ENCODE measurements at regions not wholly inside any gene's neighbourhood (a gene's known extent, or its start where the extent isn't known, plus 50 kb on each side); places are given as distances from the start of the nearest gene placed in this dataset.

GRCh38 chr4:177530561-177530960 is 88.3 kb upstream of the AGA start:
- TF ChIP-seq POLR2A (IDR thresholded peaks at IDR 0.05; ENCODE audit: low read length) = no peak
- TF ChIP-seq GATA1 (IDR thresholded peaks at IDR 0.05; ENCODE audit: low read depth, low read length) = no peak

All from erythroblast (primary cell).